ENCODE measurements at regions not wholly inside any gene's neighbourhood (a gene's known extent, or its start where the extent isn't known, plus 50 kb on each side); places are given as distances from the start of the nearest gene placed in this dataset.
A peak's percentile ranks its signal among the peaks of the same experiment; 100 is the strongest.

DNA sequence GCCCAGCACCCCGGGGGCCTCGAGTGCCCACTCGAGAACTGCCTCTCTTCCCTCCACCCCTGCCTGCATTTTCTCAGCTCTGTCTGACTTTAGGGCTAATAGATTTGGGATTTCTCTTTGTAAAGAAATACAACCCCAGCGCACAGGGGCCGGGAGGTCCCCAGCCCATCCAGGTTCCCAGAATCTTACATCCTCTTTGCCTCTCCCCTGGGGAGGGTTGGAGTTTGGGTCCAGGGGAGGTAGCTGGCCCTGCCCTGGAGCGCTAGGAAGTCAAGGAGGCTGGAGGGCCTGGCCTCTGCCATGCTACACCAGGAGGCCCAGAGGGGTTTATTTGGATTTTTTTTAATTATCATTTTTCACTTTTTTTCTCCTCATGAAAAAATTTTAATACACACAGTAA lies 65.7 kb upstream of the LMO1 start:
- Histone ChIP-seq H3K9me3 (no peaks in the 10 kb centered on the region), H3K27ac (no peak overlapping the region), H3K4me1 (peaks cover 5 to 9% of the 10 kb centered on the region in 2 donors), H3K27me3 (peaks cover 0 to 19% of the 10 kb centered on the region in 2 donors), H3K4me3 (no peak overlapping the region), H3K36me3 (no peaks in the 10 kb centered on the region)
- TF ChIP-seq, protein P1, sequence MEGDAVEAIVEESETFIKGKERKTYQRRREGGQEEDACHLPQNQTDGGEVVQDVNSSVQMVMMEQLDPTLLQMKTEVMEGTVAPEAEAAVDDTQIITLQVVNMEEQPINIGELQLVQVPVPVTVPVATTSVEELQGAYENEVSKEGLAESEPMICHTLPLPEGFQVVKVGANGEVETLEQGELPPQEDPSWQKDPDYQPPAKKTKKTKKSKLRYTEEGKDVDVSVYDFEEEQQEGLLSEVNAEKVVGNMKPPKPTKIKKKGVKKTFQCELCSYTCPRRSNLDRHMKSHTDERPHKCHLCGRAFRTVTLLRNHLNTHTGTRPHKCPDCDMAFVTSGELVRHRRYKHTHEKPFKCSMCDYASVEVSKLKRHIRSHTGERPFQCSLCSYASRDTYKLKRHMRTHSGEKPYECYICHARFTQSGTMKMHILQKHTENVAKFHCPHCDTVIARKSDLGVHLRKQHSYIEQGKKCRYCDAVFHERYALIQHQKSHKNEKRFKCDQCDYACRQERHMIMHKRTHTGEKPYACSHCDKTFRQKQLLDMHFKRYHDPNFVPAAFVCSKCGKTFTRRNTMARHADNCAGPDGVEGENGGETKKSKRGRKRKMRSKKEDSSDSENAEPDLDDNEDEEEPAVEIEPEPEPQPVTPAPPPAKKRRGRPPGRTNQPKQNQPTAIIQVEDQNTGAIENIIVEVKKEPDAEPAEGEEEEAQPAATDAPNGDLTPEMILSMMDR (IDR thresholded peaks at IDR 0.05), result no peak
- DNase-seq, result no peak
- intact Hi-C loops (cut with DNase I), result no loop called here
- ATAC-seq, result no peak

DNA sequence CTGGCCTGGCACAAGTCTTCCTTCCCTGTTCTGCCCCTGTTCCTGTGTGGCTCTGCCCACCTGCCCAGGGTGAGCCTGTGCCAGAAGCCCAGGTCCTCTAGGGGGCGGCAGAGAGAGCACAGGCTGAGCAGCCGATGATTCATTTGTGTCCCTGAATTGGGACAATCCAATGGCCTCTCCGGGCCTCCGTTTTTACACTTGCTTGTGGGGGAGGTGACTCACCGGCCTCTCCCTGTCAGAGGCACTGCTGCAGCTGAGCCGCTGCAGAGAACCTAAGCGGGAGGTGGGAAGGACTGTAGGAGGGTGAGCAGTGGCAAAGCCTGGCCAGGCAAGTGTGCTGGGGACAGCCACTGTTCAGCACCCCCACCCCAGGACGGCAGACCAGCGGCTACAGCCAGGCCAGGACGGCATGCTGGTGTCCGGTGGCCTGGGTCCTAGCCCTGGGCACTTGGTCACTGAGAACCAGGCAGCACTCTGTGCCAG lies 65.2 kb upstream of the LMO1 start:
- Histone ChIP-seq H3K36me3 (no peaks in the 10 kb centered on the region), H3K4me3 (no peak overlapping the region), H3K9me3 (no peaks in the 10 kb centered on the region), H3K27ac (no peak overlapping the region), H3K27me3 (peaks cover 0 to 19% of the 10 kb centered on the region in 2 donors), H3K4me1 (peaks cover 5 to 9% of the 10 kb centered on the region in 2 donors)
- intact Hi-C loops (cut with DNase I), result no loop called here
- TF ChIP-seq, protein P1 (IDR thresholded peaks at IDR 0.05), result peak; percentile 66 to 68
- DNase-seq (peak in 3 of 4 donors; percentile 68 to 85 (median 81)), ATAC-seq (peak; percentile 97)

DNA sequence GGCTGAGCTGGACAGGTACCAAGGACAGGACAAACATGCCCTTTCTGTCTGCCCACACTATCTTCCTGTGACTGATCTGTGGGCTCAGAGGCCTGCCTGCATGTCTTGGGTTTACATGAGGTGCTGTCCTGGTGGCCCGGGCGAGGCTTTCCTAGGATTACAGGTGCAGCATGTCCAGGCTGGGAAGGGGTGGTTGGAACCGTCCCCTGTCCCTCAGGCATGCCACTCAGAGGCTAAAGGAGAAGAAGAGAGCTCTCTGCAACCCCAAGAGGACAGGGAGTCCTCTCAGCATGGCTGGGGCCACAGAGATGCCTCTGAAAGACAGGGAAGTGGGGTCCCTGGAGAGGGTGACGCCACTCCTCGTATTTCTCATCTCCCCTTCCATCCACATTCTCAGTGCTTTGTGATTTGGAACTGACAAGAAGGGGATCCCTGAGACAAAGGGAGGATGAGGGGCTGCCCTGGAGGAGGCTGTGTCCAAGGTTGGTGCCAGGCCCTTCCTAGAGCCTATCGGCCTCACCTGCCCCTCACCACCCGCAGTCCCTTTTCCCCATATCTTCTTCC lies 64.6 kb upstream of the LMO1 start:
- TF ChIP-seq, protein P1 (IDR thresholded peaks at IDR 0.05), result no peak
- intact Hi-C loops (cut with DNase I), result no loop called here
- DNase-seq (no peak), ATAC-seq (no peak)
- H3K4me3 ChIP-seq, result no peak overlapping the region
- peaks cover 5 to 9% of the 10 kb centered on the region in 2 donors for H3K4me1 ChIP-seq
- H3K9me3 ChIP-seq, result no peaks in the 10 kb centered on the region
- peaks cover 0 to 19% of the 10 kb centered on the region in 2 donors for H3K27me3 ChIP-seq
- no peak overlapping the region for H3K27ac ChIP-seq
- no peaks in the 10 kb centered on the region for H3K36me3 ChIP-seq

DNA sequence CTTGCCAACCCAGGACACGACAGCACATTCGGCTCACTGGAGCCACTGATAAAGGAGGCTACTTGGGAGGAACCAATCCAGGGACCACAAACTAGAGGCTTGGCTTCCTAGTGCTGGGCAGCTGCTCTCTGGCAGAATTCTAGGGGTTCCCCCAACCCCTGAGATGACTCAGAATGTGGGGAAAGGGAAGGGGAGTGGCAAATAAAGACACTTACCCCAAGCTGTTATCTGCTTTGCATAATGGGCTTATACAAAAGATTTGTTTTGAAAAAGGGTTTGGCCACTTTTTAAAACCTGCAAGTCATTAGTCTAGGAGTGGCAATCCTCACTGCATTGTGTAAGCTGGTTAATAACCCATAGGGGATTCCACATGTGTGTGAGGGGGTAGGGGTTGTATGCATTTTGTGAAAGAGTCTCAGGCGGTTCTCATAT lies 64.1 kb upstream of the LMO1 start:
- ATAC-seq (no peak), DNase-seq (no peak)
- H3K27ac ChIP-seq, result no peak overlapping the region
- H3K4me3 ChIP-seq, result no peak overlapping the region
- peaks cover 5 to 9% of the 10 kb centered on the region in 2 donors for H3K4me1 ChIP-seq
- TF ChIP-seq, protein P1 (IDR thresholded peaks at IDR 0.05), result no peak
- no peaks in the 10 kb centered on the region for H3K9me3 ChIP-seq
- no peaks in the 10 kb centered on the region for H3K36me3 ChIP-seq
- intact Hi-C loops (cut with DNase I), result no loop called here
- H3K27me3 ChIP-seq, result peaks cover 0 to 19% of the 10 kb centered on the region in 2 donors

DNA sequence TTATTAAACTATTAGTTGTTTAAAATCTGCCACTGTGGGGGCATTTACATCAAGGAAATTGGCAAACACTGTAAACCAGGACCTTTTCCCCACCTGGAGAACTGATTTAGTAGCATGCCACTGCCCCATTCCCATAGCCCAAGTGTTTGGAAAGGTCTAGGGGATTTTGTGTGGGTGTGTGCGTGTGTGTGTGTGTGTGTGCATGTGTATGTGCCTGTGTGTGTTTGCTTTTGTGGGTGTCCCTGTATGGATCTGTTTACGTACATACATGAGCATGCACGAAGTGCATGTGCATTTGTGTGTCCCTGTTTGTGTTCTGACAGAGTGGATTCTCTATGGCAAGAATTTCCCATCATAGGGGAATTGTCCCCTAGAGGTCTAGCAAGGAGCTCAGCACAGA lies 62.7 kb upstream of the LMO1 start:
- no peaks in the 10 kb centered on the region for H3K9me3 ChIP-seq
- peaks cover 0 to 25% of the 10 kb centered on the region in 2 donors for H3K27me3 ChIP-seq
- no peak for ATAC-seq
- TF ChIP-seq, protein P1 (IDR thresholded peaks at IDR 0.05), result no peak
- no peaks in the 10 kb centered on the region for H3K36me3 ChIP-seq
- no peak overlapping the region for H3K4me3 ChIP-seq
- intact Hi-C loops (cut with DNase I), result no loop called here
- H3K27ac ChIP-seq, result no peak overlapping the region
- H3K4me1 ChIP-seq, result peaks cover 5 to 6% of the 10 kb centered on the region in 2 donors
- no peak for DNase-seq

Measured in left lung (tissue), 4 donors.